Loucy (cell line): ENCODE measurements at regions not wholly inside any gene's neighbourhood (a gene's known extent, or its start where the extent isn't known, plus 50 kb on each side); places are given as distances from the start of the nearest gene placed in this dataset.
A peak's percentile ranks its signal among the peaks of the same experiment; 100 is the strongest.

Experiments
- H2AFZ ChIP-seq: fragments of 200-600 bp; sonication (generic); 2 replicates; pipeline ENCODE4 v1.6.0; 2016; ENCODE audit warnings: antibody characterized with exemption, mild to moderate bottlenecking, low read length, moderate library complexity
- H3F3A ChIP-seq: fragments of 200-600 bp; 2 replicates; pipeline ENCODE4 v1.6.0; 2016; ENCODE audit warnings: antibody characterized with exemption, low read depth, mild to moderate bottlenecking
- H3K27me3 ChIP-seq: fragments of 200-600 bp; sonication (generic); 2 replicates; pipeline ENCODE4 v1.6.1; 2014; ENCODE audit warnings: low read length, mild to moderate bottlenecking; ENCODE audit not compliant: insufficient read depth, poor library complexity, severe bottlenecking
- H3K36me3 ChIP-seq: fragments of 200-600 bp; sonication (generic); 2 replicates; pipeline ENCODE4 v1.6.1; 2016; ENCODE audit warnings: low read length; ENCODE audit not compliant: insufficient read depth
- H3K4me1 ChIP-seq: fragments of 200-600 bp; sonication (generic); 2 replicates; pipeline ENCODE4 v1.5.1; 2014; ENCODE audit warnings: low read length, mild to moderate bottlenecking; ENCODE audit not compliant: insufficient read depth, poor library complexity, severe bottlenecking
- H3K4me2 ChIP-seq: fragments of 200-600 bp; sonication (generic); 2 replicates; pipeline ENCODE4 v1.6.0; 2014; ENCODE audit warnings: antibody characterized with exemption, low read length, low read depth, mild to moderate bottlenecking; ENCODE audit not compliant: poor library complexity, severe bottlenecking
- H3K4me3 ChIP-seq: fragments of 200-600 bp; sonication (generic); 2 replicates; pipeline ENCODE4 v1.5.1; 2014; ENCODE audit warnings: low read length, mild to moderate bottlenecking, mixed read lengths; ENCODE audit not compliant: poor library complexity, severe bottlenecking
- H3K79me2 ChIP-seq: fragments of 200-600 bp; sonication (generic); 2 replicates; pipeline ENCODE4 v1.6.1; 2014; ENCODE audit warnings: low read length; ENCODE audit not compliant: insufficient read depth
- H3K9ac ChIP-seq: fragments of 200-600 bp; sonication (generic); 2 replicates; pipeline ENCODE4 v1.6.0; 2014; ENCODE audit warnings: mild to moderate bottlenecking, low read depth, low read length, moderate library complexity; ENCODE audit not compliant: poor library complexity, severe bottlenecking
- H3K9me2 ChIP-seq: fragments of 200-600 bp; sonication (generic); replicated peaks from 2 replicates; pipeline ENCODE4 v1.6.1; 2016; ENCODE audit warnings: low read depth, low read length, mixed read lengths
- H3K9me3 ChIP-seq: fragments of 200-600 bp; sonication (generic); 2 replicates; pipeline ENCODE4 v1.6.1; 2014; ENCODE audit warnings: mild to moderate bottlenecking, antibody characterized with exemption, low read length, low read depth; ENCODE audit not compliant: insufficient read depth
- H4K20me1 ChIP-seq: fragments of 200-600 bp; sonication (generic); 2 replicates; pipeline ENCODE4 v1.6.0; 2014; ENCODE audit warnings: antibody characterized with exemption, low read length, mild to moderate bottlenecking; ENCODE audit not compliant: insufficient read depth, poor library complexity, severe bottlenecking
- EZH2phosphoT487 ChIP-seq: fragments of 200-600 bp; IDR thresholded peaks from 2 replicates; pipeline ENCODE4 v1.6.1; 2018; ENCODE audit warnings: antibody characterized with exemption, mild to moderate bottlenecking, moderate library complexity, borderline replicate concordance
- TF ChIP-seq, protein P1 (sequence below): fragments of 200-600 bp; sonication (generic); conservative IDR thresholded peaks from 2 replicates; pipeline ENCODE4 v1.5.1; 2014; ENCODE audit warnings: mild to moderate bottlenecking, antibody characterized with exemption, low read length

DNA sequence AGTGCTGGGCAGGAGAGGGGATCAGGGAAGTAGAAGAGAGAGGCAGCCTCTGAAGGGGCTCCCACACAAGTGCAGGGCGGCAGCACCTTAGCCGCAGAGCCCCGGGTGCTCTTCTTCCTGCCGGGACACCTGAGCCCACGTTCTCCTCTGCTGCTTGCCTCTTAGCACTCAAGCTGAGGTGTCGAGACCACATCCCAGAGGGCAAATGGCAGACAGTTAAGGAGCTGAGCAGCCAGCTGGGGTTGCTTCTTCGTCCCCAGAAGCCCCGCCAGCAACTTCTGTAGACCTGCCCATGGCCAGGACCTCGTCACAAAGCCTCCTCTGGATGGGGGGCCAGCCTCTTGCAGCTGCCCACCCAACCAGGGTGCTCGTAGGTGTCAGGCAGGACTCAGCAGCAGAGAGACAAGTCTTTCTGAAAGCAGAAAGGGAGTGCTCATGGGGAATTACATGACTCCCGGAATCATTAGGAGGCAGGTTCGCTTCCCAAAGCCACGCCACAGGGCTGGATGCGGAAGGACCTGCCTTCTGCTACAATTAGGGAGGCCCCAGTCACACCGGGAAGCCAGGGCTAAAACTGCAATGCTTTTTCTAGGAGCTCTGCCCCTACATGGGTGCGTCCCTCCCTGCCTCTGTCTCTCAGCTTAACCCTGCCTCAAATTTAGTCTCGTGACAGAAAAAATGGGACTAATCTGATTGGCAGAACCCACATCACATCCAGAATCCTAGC lies 141.4 kb upstream of the RAB4A start:
- Histone ChIP-seq H4K20me1 (no peaks in the 10 kb centered on the region), H3K79me2 (no peaks in the 10 kb centered on the region), H3K36me3 (no peaks in the 10 kb centered on the region), H3K4me2 (peak overlapping the region; percentile 60), H3F3A (no peaks in the 10 kb centered on the region), H3K4me3 (peak overlapping the region; percentile 33), H2AFZ (peak overlapping the region; percentile 1; the same call in 1 of the 2 replicates), H3K4me1 (peaks cover 58% of the 10 kb centered on the region), H3K9me2 (no peaks in the 10 kb centered on the region), H3K9ac (peak overlapping the region; percentile 59), H3K27me3 (no peaks in the 10 kb centered on the region), H3K9me3 (no peaks in the 10 kb centered on the region)
- TF ChIP-seq, protein P1, sequence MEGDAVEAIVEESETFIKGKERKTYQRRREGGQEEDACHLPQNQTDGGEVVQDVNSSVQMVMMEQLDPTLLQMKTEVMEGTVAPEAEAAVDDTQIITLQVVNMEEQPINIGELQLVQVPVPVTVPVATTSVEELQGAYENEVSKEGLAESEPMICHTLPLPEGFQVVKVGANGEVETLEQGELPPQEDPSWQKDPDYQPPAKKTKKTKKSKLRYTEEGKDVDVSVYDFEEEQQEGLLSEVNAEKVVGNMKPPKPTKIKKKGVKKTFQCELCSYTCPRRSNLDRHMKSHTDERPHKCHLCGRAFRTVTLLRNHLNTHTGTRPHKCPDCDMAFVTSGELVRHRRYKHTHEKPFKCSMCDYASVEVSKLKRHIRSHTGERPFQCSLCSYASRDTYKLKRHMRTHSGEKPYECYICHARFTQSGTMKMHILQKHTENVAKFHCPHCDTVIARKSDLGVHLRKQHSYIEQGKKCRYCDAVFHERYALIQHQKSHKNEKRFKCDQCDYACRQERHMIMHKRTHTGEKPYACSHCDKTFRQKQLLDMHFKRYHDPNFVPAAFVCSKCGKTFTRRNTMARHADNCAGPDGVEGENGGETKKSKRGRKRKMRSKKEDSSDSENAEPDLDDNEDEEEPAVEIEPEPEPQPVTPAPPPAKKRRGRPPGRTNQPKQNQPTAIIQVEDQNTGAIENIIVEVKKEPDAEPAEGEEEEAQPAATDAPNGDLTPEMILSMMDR = no peak
- TF ChIP-seq EZH2phosphoT487 = no peak

DNA sequence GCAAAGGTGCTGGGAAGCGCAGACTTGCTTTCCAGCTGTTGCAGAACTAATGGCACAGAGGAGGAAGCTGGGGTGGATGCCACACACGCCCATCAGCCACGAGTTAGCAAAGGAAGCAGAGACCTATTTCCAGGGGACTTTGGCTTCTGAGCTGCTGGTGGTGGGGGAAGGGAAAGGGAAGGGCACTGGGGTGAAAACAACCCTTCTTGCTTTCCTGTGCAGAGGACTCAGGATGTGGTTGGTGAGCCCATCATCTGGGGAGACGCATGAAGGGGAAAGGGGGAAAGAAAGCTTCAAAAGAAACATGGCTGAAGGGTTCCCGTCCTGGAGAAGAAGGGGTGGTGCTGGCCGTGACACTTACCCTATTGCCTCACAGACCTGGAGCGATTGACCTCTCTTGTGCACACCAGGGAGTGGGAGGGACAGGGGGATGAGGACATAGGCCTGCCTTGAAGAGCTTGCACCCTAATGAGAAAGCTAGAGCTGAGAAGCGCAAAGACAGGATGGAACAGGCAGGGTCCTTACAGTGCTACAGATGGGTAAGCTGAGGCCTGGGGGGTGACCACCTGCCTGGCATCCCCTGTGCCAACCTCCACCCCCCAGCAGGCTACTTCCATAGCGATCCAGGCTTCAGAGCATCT lies 140.8 kb upstream of the RAB4A start:
- TF ChIP-seq, protein P1 = no peak
- no peak for TF ChIP-seq EZH2phosphoT487
- no peaks in the 10 kb centered on the region for H3F3A ChIP-seq
- no peaks in the 10 kb centered on the region for H3K79me2 ChIP-seq
- H3K9me2 ChIP-seq = no peaks in the 10 kb centered on the region
- peaks cover 2% of the 10 kb centered on the region; the same call in 1 of the 2 replicates for H3K9me3 ChIP-seq
- no peaks in the 10 kb centered on the region for H3K27me3 ChIP-seq
- H2AFZ ChIP-seq = peak overlapping the region; percentile 1; the same call in 1 of the 2 replicates
- H3K4me2 ChIP-seq = peak overlapping the region; percentile 60
- peaks cover 58% of the 10 kb centered on the region for H3K4me1 ChIP-seq
- H3K36me3 ChIP-seq = no peaks in the 10 kb centered on the region
- peak overlapping the region; percentile 33 for H3K4me3 ChIP-seq
- H4K20me1 ChIP-seq = no peaks in the 10 kb centered on the region
- H3K9ac ChIP-seq = peak overlapping the region; percentile 59

DNA sequence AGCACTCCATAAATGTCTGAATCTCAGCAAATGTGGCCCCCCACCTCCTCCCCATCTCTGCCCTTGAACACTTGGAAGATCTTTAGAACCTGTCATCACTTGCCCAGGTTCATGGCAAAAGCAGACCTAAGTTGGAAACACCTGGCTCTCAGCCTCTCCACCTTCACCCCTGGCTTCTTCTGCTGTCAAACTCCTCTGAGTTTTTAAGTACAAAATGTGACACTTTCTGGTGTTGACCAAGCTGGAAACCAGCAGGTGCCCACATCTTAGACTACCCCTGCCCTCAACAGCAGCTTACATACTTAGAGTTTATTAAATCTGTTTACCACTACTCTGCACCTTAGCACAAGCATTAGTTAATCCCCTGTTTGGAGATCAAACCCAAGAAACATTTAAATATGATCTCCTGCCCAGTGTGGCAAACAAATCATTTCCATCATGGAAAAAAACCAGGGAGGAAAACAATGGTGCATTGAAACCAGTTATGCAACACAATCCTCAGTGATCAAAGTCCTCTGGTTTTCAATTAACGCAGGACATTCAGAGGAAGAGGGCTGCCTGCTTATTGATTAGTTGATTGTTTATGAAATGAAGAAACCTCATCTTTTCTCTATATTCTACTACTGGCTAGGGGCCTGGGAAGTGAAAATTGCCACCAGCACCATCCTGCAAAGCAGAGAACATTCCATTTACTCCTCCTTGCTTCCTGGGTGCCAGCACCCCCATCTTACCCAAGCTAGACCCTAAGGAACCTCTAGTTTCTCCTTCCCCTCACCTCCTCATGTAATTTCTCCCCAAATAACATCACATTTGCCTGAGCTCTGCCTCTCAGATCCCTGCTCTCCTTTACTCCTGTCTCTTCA lies 139.4 kb upstream of the RAB4A start:
- Histone ChIP-seq H3K9me2 (no peaks in the 10 kb centered on the region), H3K4me3 (no peak overlapping the region), H3K9ac (peak overlapping the region; percentile 30), H4K20me1 (no peaks in the 10 kb centered on the region), H3K9me3 (peaks cover 12% of the 10 kb centered on the region; the same call in 1 of the 2 replicates), H2AFZ (no peak overlapping the region), H3K4me1 (peaks cover 62% of the 10 kb centered on the region), H3F3A (no peaks in the 10 kb centered on the region), H3K79me2 (no peaks in the 10 kb centered on the region), H3K4me2 (no peak overlapping the region), H3K27me3 (no peaks in the 10 kb centered on the region), H3K36me3 (no peaks in the 10 kb centered on the region)
- TF ChIP-seq EZH2phosphoT487 = no peak
- TF ChIP-seq, protein P1 = no peak
